HG03280 (cell line): ENCODE measurements at regions not wholly inside any gene's neighbourhood (a gene's known extent, or its start where the extent isn't known, plus 50 kb on each side); places are given as distances from the start of the nearest gene placed in this dataset.

Experiments used
- ATAC-seq: cut with Tn5 transposase; IDR thresholded peaks from one replicate; pipeline ENCODE4 v1.9.1; 2021; ENCODE audit warnings: mild to moderate bottlenecking, moderate library complexity; ENCODE audit not compliant: unreplicated experiment

DNA sequence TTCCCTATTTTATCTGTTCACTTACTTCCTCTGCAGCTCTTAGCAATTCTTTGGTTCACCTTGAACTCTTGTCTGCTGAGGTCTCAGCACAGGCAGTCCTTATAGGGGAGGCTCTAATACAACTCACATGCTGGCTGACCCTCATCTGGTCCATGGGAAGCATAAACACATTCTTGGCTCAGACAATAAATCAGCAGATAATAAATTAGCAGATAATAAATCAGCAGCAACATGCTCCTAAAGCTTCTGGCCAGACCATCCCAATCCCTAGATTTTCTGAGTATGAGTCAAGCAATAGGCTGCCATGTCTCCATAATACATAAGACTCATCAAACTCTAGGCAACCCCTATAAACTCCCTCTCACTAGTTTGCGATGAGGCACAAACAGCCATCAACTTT lies 208.6 kb upstream of the STEAP4 start:
- no peak for ATAC-seq

DNA sequence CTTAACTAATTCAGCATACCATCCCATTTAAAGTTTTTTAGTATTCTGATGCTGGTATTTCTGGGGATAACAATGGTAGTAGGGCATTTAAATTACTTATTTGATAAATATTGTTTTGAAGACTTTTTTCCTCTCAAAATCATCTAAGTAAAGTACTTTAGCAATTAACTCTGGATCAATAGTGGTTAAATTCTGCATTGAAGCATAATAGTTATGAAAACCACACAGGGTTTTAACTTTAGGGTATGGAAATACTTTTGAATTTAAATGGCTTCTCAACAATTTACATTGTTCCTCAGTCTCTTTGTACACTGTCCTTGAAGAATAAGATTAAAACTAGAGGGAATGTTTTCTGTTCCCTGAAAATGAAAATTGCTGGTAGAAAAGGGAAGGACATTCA lies 202.6 kb upstream of the STEAP4 start:
- no peak for ATAC-seq

DNA sequence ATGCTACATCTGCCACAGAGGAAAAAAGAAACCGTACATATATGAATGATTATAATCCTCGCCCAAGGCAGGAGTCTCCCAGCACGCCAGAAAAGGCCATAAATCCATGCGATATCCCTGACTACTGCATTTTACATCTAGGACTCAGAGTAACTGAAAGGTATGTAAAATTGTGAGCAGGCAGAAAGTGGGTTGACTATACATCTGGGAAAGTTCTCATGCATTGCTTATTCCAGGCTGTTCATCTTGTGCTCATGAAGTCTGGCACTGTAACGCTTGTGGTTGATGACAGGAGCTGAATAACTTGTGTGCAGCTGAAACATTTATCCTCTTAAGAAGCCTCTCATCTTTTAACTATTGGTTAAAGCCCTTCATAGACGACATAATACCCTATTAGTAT lies 193.4 kb upstream of the STEAP4 start:
- no peak for ATAC-seq

DNA sequence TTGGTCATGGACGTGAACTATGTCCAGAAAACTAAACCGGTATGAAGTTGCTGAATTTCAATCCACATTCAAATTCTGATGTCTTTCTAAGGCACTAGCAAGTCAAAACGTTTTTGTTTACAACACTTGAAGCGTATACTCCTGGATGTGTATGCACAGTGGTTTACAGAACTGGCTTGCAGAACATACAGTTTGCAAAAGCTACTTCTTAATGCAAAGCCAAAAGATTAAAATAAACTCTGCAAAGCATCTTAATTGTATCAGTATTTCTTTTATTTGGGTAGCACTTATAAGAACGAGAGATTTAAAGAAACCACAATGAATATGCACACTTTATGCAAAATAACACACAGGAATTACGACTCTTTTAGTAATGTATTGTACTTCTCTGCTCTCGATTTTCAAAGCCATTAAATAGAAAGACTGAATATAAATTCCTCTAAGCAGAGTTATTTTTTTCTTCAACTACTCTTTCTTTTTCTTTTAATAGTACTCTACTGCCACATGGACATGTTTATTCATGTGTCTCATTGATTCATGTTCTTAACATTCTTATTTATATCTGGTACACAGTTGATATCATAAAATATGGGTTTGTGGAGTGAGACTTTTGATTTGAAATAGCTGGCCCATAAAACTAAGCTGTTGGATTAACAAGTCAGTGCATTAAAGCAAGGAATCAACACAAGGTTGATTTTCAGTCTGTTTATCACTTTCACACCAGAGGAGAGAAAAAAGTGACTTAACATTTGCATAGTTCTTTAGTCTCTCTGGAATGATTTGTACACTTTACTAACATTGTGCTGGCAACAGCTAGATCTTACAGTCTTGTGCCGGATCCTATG lies 189.4 kb upstream of the STEAP4 start:
- no peak for ATAC-seq

DNA sequence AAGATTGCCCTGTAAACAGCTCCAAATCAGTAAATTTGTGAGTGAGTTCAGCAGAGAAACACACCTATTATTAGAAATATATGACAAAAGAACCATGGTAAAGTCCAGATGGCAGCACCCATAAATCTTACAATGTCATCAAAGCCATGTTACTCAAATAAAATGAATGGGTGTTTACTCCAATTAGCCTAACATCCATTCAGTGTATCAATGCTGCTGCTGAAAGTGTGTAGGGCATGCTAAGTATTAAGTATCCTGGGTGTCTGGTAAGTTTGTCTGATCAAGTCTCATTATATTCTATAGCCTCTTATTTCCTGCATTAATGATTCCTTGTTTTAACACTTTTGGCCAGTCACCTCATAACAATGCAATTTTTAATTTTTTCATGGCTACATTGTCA lies 185.5 kb upstream of the STEAP4 start:
- ATAC-seq, result no peak

DNA sequence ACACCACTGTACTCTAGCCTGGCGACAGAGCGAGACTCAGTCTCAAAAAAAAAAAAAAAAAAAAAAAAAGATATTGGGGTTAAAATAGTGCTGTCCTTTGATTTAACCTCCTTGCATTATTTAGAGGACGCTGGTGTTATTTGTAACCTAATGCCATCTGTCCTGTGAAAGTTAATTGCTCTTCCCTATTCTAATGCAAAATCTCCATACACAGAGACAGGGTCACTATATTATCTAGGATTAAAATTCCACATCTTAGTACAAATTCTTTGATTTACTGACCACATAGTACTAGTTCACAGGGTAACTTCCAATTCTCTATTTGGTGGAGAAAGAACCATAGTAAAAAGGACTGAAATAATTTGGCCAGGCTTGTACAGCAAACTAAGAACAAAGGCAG lies 184.2 kb upstream of the STEAP4 start:
- ATAC-seq, result no peak

DNA sequence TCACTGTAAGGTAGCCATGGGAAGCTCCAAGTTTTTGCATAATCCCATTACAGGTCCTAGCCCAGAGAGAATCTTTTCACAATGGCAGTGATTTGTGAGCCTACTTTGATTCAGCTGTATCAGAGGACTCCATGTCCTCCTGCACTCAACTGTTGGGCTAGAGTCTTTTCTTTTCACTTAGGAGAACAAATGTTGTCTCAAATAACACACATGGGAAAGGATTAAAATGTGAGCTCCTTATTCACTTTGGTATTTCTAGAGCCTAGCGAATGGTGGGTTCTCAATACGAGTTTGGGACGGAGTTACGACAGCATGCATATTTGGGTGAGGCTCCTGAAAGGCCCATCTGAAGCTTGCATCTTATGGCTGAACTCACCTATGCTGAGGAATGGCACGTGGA lies 183.5 kb upstream of the STEAP4 start:
- ATAC-seq, result no peak

DNA sequence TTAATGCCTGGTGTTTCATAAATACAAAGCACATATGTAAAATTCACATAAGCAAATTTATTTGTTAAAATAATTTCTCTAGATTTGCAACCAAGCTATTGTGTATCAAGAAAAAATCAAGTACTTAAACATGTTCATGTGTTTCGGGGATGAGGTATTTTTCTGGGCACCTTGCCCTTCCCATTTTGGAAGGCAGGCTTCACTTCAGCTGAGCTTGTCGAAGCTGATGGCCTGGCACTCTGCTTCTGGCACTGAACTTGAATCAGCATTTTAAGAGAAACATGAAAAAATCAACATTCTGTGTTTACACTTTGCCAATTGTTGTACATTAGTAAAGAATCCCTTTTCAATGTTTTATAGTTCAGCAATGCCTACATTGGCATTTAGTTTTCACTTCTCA lies 179.1 kb upstream of the STEAP4 start:
- ATAC-seq, result no peak

DNA sequence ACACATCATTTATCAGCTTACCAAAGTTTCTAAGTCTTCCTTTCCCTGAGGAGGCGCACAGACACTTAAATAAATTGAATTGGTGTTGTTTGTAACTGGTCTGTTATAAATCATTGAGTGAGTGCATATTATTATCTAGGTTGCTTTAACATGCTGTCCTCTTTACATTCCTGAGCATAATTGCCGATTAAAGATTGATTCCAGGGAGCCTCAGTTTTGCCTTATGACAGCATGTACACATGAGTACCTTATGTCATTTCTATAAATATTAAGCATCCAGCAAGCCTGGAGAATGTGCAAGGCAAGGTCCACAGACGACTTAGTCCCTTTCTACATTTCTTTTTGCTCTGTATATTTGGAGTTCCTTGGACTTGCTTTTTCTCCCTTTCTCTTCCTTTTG lies 177.9 kb upstream of the STEAP4 start:
- ATAC-seq, result no peak

DNA sequence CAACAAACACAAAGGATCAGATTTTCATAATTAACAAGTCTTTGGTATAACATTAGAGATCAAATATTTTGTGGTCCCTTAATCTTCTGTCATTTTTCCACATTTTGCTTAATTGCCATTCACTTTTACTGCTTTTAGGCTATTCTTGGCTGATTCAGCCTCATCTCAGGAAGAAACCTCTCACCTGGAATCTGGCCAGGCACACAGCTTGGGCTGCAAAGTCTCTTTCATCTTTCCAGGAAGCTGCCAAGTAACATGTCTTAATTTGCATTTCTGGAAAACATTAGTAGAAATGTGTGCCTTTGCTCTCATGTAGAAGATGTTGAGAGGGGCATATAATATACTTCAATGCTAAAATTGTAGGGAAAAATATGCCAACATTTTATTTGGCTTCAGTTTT lies 174.2 kb upstream of the STEAP4 start:
- ATAC-seq, result no peak

DNA sequence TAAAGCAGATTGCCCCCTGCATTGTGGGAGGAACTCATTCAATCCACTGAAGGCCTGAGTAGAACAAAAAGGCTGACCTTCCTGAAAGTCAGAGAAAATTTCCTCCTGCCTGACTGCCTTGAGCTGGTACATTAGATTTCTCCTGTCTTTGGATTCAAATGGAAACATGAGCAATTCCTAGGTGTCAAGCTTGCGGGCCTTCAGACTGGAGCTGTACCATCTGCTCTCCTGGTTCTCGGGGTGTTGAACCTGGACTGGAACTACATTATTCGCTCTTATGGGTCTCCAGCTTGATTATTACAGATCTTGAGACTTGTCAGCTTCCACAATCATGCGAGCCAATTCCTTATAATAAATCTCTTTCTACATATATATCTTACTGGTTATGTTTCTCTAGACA lies 173.6 kb upstream of the STEAP4 start:
- no peak for ATAC-seq

DNA sequence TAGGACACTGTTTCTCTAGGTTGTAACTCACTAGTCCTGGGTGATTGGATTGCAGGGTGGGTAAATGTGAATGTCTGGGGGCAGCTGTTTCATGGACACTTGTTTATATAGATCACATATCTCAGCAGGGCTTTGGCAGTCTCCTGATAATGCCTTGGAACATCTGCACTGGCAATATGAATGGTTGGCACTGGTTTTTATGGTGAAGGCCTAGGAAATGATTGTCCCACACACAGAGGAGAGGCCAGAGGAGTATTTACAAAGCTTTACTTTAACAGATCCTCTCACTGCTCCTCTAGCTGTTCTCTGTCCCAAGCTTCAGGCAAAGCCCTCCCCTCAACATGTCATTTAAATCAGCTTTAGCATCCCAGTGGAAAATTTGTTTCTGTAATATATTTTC lies 171.3 kb upstream of the STEAP4 start:
- no peak for ATAC-seq

DNA sequence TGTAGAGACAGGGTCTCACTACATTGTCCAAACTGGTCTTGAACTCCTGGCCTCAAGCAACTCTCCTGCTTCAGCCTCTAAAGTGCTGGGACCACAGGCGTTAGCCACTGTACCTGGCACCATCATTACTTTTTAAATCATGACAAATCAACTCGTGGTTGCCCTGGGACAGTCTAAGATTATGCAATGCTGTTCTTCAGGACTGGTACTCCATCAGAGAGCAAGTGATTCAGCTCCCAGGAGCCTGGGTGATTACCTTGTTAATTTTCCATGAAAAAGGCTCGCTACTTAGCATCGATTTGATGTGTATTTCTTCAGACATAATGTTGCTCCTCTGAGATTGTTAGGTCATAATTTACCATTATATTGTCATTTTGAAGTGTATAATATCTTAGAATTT lies 158.9 kb upstream of the STEAP4 start:
- no peak for ATAC-seq

DNA sequence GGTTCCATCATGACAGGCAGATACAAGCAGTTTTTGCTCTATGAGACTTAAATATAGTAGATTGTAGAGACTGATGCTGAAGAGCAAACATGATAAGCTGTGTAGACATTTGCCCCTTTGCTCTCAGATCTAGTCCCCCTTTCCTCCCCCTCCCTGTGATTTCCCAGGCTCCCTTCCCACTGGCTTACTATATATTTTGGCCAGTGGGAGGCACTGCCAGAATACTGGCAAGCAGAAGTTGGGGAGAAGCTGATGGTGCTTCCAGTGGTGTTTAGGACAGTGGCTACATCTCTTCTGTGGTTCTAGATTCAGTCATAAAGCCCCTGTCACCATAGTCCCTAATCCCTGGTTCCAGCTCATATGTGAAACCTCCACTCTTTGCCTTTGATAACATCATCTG lies 156.1 kb upstream of the STEAP4 start:
- no peak for ATAC-seq

DNA sequence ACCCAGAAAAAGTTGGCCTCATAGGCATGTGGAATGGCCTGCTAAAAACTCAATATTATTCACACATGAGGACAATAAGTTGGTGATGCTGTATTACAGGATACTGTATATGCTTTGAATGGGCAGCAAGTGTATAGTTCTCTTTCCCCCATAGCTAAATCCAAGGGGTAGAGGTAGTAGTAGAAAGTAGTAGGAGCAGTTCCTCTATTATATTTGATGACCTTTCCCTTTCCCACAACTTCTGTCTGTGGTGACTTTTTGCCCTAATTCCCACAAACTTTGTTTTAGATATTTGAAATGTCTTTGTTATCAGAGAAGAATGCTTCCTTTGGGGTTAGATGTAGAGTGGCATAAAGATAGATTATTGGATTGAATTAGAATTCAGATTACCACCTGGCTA lies 154.0 kb upstream of the STEAP4 start:
- no peak for ATAC-seq

DNA sequence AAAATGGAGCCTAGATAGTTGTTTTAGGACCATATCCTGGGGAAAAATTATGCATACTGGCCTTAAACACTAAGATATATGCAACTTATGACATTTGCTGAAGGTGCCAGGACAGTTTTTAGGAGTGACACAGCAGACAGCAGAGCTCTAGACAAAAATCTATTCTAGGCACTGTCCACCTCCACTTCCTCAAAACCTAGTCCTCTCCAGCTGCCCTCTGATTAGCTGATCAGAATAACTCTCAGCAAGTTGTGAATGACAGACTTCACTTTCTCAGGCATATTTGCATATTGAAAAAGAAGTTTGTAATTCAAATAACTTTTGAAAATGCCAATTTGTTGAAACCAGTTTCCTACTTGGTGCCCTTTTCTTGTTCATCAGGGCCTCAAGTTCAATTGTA lies 152.3 kb upstream of the STEAP4 start:
- no peak for ATAC-seq

DNA sequence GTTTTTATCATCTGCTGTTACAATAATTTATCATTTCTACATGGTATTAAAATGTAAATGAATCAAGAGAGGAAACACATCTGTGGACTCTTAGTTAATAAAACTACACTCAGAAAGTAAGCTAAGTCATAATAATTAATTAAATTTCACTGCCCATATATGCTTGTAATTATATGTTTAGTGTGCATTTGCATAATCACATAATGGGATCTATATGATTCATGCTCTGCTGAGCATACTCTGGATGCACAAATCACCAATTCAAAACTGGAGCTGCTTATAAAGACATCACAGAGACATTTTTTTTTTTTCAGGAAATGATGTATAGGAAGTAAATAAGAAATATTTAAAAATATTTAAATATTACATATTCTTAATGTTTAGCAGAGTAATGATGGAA lies 151.6 kb upstream of the STEAP4 start:
- no peak for ATAC-seq

DNA sequence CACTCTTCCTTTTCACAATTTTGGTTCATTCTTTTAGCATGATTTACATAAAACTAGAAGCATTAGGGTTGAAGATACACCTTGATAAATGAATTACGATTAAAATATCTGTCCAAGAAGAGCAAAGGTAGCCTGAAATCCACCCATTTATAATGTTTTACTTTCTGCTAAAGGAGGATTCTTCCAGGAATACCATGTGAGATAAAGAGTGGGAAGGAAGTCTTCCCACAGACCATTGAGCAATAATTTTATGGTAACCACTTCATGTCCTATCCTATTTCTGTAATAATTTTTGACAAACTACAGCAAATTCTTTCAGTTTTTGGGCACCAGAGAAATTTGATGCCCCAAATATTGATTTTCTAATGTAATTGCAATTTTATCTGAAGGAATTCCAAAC lies 150.6 kb upstream of the STEAP4 start:
- no peak for ATAC-seq

DNA sequence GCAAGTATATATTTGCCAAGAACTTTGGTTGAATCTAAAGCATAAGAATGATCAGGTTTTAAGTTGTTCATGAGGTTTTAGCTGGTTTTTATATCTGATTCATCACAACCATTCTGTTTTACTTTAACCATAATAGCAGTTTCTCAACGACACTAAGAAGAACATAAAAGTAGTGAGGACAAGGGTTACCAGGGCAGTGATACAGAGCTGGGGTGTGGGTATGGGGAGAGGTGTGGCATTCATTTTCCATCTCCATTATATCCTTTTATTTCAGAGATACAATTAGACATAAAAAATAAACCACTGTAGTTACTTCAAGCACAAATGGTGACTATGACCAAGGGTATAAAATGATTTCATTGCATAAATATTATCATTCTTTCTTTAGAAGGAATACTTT lies 149.8 kb upstream of the STEAP4 start:
- ATAC-seq, result no peak

DNA sequence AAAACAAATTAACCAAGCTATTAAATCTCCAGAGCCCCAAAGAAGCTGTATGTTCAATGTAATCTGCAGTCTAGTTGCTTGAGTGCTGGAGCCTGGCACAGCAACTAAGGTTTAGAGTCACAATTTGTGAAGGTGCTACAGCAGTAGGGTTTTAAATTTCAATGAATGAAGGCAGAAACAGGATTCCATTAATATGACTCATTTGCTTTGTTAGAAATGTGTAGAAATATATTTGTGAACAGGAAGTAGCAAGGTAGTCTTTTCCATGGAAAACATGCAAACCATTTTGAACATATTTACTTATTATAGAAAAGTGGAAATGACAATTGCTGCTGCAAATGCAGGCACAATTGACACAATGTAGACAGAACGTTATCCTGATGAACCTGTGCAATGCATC lies 149.0 kb upstream of the STEAP4 start:
- ATAC-seq, result no peak

DNA sequence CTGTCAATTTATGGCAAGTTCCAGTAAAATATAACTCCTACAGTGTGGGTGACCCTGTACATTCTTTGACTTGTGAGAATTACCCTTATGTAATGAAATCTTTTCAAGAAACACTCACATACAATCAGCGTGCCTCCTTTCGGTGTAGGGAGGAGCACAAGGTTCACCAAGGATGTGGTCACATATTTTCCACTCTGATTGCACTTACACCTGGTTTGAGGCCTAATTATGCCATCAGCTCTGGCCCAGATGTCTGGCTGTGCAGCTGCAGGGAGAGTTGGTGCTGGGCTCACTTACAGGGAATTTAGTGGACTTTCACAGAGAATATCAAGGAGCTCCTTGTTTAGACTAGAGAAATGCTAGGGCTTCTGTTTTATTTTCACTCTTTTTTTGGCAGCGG lies 146.0 kb upstream of the STEAP4 start:
- no peak for ATAC-seq

DNA sequence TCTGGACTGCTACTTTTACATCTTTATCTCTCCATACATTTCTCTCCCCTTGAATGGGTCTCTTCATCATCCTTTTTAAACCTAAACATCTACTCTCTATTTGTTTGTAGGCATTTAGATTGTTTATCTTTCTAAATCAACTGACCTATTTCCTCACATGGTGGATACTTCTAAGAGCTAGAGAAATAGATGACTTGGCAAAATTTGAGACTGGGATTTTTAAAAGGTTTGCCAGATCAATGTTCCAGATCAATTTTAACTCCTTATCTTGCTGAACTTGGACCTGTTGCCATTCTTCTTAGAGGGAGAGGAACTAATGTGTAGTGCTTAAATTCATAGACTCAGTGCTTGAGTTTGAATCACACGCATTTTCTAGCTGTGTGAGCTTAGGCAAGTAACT lies 144.2 kb upstream of the STEAP4 start:
- ATAC-seq, result no peak

DNA sequence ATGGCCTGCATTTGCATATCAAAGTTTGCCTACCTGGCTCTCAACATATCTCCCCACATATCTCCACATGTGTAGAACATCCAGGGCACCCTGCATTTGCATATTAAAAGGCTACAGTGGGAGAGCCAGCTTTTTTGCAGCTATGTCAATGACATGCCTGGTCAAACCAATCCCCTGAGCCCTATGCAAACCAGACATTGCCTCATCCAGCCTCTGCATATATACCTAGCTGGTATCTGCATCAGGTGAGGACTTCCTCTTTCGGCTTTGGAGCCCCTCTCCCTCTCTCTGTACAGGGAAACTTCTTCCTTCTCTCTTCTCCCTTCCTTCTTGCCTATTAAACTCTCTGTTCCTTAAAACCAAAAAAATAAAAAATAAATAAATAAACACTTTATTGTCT lies 142.7 kb upstream of the STEAP4 start:
- no peak for ATAC-seq
